IPS DF 4.7 (cell line): ENCODE measurements at regions not wholly inside any gene's neighbourhood (a gene's known extent, or its start where the extent isn't known, plus 50 kb on each side); places are given as distances from the start of the nearest gene placed in this dataset.

Experiments
- DNase-seq: peaks from one replicate; pipeline ENCODE4 v3.0.0-alpha.2; 2013; ENCODE audit warnings: low spot score; ENCODE audit errors: extremely low read depth

DNA sequence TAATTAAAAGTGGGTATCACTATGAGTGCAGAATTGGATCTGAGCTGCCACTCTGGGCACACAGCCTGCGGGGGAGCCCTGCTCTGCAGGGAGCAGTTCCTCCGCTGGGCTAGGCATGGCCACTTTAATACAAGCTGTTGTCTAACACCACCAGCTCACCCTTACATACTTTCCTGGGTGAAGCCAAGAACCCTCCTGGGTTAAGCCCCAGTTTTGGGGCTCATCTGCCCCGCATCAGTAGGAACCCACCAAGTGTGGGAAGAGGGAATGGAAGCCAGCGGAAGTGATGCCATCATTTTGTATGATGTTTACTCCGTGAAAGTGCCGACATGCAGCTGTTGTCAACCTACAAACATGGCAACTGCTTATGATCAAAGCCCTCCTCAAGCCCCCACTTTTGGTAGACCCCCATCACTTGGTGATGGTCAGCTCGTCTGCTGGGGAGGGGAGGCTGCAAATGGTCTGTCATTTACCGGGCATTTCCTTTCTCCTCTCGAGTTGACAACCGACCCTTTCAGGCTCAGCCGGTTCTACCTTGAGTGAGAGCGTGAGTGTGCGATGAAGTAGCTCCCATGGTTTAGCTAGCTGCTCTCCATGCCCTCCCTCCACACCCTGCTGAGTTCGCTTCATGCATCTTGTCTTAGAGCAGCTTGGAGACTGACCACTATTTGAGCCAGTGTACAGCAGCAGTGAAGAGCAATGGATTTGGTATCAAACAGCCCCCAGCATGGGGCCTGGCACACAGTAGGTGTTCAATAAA is 95.3 kb upstream of the IER5L start:
- DNase-seq = no peak

DNA sequence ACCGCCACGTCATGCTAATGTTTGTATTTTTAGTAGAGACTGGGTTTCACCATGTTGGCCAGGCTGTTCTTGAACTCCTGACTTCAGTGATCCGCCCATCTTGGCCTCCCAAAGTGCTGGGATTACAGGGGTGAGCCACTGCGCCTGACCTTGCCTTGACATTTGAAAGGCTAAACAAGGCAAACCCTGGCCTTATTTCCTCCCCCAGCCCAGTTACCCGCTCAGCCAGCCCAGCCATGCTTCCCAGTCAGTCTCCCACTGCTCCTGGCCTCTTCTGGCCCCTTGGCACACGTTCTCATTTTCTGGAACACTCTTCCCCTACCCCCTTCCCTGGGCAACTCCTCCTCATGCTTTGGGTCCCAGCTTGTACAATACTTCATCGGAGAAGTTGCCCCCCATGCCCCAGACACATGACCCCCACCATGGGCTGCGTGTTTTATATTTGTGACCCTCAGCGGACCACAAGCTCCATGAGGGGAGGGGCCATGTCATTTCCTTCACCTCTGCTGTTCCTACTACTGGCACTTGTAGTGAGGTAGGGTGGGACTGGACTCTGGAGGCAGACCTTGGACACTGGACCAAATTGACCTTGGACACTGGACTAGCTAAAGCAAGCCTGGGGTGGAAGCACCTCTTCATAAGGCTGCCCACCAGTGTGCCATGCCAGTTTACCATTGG is 94.4 kb upstream of the IER5L start:
- DNase-seq = no peak

DNA sequence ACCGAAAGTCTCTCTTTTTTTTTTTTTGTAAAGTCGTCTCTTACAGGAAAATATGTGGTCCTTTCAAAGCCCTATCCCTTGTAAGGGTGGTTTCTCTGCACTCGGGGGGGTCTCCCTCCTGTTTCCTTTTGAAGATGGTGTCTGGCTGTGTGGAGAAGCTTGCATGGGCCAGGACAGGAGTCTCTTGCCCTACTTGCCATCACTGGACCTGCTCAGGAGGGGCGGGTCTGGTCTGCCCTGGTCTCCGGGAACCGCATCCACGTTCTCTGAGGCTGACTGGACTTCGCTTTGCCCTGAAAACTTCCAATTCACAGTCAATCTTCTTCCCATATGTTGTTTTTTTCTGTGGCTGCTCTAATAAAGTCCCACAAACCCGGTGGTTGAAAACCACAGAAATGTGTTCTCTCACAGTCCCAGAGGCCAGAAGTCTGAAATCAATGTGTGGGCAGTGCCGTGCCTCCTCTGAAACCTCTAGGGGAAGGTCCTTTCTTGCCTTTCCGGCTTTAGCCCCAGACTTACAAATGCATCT is 92.9 kb upstream of the IER5L start:
- no peak for DNase-seq

DNA sequence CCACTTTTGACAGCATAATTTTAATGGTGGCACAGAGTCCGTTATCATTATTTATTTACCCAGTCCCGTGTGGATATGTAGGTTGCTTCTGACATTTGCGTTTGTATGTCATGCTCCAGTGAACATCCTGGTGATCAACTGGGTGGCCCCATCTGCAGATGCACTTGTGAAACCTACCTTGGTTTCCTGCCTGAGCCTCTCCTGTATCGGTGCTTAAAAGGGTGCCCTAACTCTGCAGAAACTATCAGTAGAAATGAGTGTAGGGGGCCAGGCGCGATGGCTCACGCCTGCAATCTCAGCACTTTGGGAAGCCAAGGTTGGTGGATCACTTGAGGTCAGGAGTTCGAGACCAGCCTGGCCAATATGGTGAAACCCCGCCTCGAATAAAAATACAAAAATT is 92.1 kb upstream of the IER5L start:
- no peak for DNase-seq

DNA sequence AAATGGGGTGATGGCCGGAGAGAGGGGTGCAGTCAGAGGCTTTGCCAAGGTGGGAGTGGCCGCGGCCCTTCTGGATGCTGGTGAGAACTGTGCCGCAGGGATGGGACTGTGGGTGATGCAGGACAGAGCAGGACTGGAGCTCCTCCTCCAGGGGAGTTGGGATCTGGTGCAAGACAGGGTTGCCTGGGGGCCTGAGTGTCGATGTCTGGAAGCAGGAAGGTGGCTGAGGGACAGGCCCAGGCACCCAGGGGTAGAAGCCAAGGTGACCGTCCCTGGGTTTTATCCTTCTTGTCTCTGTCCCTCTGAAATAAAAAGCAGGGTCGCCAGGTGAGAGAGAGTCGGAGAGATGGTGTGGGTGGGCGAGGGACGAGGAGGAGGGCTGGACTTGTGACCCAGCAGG is 89.1 kb upstream of the IER5L start:
- DNase-seq = no peak

DNA sequence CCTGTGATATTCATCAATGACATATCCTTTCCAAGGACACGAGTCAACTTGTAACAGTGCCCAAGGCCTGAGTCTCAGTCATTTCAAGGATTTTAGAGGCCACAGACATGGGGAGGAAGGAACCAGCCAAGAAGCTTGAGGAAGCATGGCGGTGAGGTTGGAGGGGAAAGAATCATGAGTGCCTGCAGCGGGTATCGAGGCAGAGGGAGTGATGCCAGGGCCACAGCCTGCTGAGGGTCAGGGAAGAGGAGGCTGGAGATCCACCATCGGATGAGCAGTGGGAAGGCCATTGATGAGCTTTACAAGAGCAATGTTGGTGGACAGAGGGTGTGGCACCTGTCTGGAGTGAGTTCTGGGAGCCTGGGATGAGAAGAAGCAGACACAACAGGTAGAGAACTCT is 88.5 kb upstream of the IER5L start:
- DNase-seq = no peak

DNA sequence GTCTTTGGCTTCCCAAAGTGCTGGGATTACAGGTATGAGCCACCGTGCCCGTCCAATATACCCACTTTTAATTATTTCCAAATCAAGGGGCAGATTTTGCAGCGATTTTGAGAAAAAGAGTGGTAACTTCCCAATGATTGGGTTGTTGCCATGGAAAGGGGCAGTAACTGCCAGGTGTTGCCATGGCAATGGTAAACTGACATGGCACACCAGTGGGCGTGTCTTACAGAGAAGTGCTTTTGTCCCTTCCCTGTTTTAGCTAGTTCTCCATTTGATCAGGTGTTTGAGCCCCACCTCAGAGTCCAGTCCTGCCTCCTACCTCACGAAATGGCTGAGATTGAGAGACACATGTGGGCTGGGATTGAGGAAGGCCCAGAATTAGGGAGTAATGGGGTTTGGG is 86.3 kb upstream of the IER5L start:
- DNase-seq = no peak

DNA sequence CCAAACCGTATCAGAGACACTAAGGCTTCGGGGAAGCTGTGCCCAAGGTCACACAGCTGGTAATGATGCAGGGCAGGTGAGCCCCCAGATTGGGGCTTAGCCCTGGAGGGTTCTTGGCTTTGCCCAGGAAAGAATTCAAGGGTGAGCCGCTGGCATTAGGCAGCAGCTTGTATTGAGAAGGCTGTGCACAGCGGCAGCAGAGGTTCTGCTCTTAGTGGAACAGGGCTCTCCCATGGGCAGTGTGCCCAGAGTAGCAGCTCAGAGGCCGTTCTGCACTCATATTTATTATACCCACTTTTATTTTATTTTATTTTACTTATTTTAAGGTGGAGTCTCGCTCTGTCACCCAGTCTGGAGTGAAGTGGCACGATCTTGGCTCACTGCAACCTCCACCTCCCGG is 85.8 kb upstream of the IER5L start:
- no peak for DNase-seq

DNA sequence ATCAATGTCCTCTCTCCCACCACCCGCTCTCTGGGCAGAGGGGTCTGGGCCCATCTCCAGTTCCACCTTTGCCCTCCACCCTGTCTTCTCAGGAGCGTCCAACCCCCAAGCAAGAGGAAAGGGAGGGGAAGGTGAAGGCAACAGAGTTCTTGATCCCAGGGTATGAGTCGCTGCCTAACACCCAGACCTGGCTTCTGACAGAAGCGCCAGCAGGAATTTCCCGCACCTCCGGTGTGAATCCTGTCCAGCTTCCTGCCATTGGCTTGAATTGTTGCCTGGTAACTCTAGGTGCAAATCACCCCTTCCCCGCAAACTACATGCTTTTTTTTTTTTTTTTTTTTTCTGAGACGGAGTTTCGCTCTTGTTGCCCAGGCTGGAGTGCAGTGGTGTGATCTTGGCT is 84.2 kb upstream of the IER5L start:
- no peak for DNase-seq

DNA sequence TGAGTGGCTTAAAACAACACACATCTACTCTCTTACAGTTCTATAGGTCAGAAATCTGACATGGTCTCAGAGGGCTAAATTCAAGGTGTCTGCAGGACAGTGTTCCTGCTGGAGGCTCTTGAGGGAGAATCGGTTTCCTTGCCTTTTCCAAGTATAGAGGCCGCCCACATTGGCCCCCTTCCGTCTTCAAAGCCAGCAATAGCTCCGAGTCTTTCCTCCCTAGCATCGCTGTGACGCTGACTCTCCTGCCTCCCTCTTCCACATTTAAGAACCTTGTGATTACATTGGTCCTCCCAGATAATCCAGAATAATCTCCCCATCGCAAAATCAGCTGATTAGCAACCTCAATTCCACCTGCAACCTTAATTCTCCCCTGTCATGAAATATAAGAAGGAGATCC is 81.3 kb upstream of the IER5L start:
- DNase-seq = no peak

DNA sequence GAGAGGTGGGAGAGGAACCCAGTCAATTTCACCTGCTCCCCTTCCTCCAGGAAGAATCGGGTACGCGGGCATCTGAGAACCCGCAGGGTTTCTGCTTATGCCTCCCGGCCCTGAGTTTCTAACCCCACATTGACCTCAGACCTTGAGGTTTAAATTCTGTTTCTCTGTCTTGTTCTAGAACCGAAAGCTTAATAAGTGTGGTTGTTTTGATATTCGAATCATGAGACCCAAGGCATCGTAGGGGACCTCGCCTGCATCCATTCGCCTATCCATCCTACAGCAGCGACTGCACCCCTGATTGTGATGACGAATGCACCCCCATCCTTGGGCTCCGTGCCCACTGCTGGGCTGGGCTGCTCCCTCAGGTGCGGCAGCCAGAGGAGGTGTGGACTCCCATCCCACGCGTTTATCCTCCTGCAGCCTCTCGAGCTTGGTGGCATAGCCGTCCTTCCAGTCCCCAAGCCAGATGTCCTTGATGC is 80.8 kb upstream of the IER5L start:
- no peak for DNase-seq

DNA sequence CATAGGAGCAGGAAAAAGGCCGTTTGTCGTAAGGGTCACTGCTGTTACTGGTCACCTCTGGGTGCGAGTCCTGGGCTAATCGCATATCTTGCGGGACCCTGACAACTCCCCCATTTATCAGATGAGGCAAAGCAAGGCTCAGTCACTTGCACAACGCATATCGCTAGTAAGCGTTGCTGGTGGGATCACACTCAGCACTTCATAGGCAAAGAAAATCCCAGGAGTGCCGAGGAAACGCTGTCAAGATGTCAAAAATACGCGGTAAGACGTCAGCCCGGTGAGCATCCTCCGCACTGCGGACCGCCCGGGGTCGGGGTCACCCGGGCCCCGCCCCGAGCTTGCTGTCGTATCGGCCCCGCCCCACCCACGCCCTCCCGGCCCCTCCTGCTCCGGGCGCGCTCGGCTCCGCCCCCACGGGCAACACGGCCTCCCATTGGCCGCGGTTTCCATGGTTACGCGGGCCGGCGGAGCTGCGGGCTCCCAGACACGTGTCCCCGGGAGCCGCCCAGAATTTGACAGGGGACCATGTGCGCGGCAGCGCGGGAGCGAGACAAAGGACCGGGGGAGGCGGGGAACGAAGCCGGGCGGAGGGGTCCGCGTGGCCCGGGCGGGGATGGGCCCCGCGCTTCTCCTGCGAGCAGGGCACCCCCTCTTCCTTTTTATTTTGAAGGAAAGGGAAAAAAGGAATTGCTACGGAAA is 80.2 kb upstream of the IER5L start:
- peak; percentile 76 for DNase-seq

DNA sequence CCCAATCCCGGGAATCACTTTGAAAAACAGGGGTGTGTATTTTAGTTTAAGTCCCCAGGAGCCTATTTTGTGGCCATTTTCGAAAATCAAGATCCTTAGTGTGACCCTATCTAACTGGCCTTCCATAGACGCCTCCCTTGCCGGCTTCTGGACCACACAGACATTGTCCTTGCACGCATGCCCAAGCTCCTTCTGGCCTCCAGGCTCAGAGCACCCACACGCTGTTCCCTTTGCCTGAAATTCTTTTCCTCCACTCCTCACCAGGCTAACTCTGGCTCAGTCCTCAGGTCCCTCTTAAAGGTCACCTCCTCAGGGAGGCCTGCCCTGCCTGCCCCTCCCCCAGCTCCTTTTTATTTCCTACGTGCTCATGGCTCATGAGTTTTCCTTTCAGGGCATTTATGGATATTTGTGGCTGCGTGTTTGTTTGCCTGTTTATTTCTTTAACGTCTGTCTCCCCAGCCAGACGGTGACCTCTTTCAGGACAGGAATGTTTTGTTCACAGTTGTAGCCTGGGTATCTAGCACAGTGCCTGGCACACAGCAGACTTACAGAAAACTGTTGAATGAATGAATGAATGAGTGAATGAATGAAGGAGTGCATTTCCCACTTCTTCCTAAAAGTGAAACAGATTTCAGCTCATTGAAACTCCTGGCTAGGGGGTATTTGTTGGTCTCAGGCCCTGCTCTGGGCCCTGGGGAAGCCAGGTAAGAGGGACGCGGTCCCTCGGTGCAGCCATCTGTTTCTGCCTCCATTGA is 79.1 kb upstream of the IER5L start:
- DNase-seq = no peak

DNA sequence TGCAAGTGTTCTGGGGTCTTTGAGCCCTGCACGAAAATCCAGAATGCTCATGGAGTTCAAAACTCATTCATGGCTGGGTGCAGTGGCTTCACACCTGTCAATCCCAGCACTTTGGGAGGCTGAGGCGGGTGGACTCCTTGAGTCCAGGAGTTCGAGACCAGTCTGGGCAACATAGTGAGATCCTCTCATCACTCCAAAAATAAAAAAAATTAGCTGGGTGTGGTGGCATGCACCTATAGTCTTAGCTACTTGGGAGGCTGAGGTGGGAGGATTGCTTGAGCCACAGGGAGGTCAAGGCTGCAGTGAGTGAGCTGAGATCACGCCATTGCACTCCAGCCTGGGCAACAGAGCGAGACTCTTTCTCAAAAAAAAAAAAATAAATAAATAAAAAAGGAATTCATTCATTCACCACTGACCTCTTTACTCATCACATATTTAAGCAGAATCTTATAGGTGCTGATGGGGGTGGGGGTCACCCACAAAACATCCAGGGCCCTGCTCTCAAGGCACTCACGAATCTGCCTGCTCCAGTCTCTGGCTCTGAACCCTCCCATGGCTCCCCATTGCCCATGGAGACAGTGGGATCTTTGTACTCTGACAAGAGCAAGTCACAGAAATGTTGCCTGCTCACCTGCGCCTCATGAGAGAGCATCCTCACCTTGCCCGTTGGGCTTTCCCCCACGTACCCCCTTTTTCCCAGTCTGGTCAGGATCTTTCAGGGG is 76.7 kb upstream of the IER5L start:
- DNase-seq = no peak

DNA sequence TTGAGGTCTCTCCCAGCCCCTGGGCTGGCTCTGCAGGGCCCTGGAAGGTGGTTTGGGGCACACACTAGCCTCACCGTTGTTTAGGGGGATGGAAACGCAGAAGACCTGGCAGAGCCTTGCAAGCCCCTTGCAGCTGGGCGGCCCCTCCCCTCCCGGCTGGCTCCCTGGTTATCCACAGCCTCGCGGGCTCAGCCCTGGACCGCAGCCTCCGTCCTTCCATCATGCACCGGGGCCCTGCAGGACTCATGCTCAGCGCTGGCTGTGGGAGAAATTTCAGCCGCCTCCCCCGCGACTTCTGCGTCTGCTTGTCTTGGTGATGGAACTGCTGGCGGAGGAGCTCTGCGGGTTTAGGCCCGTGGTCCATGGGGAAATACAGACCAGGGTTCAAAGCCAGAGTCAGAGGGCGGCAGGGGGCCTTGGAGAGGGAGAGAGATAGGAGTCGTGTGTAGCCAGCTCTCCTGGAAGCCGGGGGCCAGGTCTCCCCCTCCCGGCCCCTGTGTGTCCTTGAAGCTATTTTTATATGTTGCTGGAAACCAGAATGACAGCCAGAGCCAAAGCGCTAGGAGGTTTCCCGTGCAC is 75.8 kb upstream of the IER5L start:
- DNase-seq = no peak

DNA sequence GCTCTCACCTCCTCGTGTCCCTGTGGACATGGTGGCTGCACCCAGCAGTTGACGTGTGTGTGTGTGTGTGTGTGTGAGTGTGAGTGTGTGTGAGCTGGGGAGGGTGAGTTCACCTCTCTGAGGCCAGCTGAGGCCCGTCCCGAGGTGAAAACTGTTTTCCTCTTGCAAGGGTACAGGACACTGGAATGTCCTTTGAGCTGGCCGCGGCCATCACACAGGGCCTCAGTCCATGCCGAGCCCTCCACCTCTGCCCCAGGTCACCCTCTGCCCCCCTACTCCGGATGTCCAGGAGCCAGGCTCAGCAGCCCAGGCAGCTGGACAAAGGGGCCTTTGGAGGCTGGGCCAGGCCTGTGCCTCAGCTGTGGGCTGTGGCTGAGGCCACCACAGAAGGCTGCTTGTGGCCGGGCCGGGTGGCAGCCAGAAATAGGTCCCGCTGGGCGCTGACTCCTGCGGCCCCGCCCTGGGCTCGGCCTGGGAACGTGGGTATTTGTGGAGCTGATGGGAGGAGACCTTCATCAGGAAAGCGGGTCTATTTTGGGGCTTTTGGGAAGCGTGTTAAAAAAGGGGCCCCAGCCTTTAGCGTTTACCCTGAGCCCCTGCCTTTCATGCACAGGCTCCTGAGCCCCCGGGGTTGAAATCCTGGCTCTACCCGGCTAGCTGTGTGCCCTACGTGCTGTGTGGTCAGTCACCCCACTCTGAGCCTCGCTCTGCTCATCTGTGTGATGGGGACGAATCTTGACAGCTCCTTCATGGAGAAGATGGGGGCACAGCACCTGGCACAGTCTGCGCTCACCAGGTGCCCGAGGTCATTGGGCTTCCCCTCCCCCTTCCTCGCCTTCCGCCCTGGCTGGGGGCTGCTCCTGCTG is 75.1 kb upstream of the IER5L start:
- DNase-seq = no peak

DNA sequence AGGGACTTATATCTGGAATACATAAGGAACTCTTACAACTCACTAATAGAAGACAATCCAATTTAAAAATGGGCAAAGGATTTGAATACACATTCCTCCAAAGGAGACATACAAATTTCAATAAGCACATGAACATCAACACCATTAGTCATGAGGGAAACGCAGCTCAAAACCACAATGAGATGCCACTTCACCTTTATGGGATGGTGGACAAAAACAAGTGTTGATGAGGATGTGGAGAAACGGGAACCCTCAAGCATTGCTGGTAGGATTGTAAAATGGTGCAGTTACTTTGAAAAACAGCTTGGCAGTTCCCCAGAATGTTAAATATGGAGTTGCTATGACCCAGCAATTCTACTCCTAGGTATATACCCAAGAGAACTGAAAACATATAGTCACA is 72.7 kb upstream of the IER5L start:
- DNase-seq = no peak

DNA sequence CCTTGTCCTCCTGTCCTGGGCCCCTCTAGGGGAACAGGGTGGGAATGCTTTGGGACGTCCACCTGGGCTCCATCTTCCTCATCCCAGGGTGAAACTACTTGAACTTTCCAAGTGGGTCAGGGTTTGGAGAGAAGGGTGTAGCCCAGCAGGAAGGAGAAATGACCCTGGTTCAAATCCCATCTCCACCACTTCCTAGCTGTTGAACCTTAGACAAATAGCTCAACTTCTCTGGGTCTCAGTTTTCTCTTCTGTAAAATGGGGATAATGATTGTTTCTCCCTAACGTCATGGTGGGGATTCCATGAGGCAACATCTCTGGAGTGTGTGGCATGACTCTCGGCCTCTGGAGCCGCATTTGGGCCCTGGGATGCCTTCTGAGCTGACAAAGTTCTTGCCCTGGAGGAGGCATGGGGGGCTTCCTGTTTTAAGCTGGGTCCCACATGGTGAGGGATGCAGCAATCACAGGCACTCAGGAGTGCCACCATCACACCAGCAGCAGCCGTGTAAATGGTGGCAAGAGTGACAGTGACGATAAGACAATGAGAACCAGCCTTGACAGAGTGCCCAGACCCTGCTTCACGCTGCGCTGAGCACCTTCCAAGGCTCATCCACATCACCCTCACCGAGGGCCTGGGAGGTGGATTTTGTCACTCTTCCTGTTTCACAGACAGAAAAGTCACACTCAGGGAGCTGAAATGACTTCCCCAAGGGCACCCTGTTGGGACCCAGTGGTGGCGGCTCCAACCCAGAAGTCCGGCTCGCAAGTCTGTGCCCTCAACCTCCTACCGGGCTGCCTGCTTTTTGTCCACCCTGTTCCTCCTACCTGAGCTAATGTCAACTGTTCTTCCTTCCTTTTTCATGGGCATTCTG is 69.5 kb upstream of the IER5L start:
- DNase-seq = no peak

DNA sequence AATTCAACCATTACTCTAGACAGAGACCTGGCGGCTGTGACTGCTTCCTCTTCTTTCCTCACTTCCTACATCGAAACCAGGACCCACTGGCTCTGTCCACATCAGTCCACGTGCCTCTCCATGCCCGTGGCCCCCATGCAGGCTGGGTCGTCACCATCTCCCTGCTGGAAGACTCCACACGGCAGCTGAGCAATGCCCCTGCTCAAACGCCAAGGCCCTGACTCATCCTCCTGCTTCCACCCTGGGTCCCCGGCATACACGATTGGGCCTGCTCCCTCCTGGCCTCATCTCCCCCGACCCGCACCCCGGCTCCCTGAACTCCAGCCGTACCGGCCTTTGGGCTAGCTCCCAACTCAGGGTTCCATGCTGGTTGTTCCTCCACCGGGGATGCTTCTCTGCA is 67.2 kb upstream of the IER5L start:
- no peak for DNase-seq
